ENCODE measurements at regions not wholly inside any gene's neighbourhood (a gene's known extent, or its start where the extent isn't known, plus 50 kb on each side); places are given as distances from the start of the nearest gene placed in this dataset.

DNA sequence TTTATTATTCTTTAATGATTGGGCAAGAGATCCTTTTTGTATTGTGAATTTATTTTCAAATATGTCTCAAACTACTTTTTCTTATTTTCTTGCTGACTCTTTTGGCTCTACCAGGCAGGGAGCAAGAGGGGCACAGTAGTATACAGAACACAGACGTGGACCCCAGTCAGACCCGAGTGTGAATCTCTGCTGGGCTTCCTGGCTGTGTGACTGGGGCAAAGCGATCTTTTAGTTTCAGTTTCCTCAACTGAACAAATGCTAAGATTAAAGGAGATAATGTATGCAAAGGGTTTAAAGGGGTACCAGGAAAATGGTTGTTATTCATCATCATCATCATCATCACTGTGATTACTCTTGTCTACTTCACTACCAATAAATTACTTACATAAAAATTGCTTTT lies 317.5 kb downstream of the HIVEP2 start:
- TF ChIP-seq, protein P1, sequence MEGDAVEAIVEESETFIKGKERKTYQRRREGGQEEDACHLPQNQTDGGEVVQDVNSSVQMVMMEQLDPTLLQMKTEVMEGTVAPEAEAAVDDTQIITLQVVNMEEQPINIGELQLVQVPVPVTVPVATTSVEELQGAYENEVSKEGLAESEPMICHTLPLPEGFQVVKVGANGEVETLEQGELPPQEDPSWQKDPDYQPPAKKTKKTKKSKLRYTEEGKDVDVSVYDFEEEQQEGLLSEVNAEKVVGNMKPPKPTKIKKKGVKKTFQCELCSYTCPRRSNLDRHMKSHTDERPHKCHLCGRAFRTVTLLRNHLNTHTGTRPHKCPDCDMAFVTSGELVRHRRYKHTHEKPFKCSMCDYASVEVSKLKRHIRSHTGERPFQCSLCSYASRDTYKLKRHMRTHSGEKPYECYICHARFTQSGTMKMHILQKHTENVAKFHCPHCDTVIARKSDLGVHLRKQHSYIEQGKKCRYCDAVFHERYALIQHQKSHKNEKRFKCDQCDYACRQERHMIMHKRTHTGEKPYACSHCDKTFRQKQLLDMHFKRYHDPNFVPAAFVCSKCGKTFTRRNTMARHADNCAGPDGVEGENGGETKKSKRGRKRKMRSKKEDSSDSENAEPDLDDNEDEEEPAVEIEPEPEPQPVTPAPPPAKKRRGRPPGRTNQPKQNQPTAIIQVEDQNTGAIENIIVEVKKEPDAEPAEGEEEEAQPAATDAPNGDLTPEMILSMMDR (tag by site-specific recombination; IDR thresholded peaks at IDR 0.05), result no peak
- TF ChIP-seq TCF7L2 (IDR thresholded peaks at IDR 0.05; ENCODE audit: borderline replicate concordance, low read depth, low read length) (no peak), ZNF792 (tag by site-specific recombination; IDR thresholded peaks at IDR 0.05) (no peak), KLF10 (tag by site-specific recombination; IDR thresholded peaks at IDR 0.05) (no peak), ZNF202 (tag by site-specific recombination; IDR thresholded peaks at IDR 0.05; ENCODE audit: borderline replicate concordance) (no peak), ZSCAN23 (tag by site-specific recombination; IDR thresholded peaks at IDR 0.05) (no peak), ZNF654 (tag by site-specific recombination; IDR thresholded peaks at IDR 0.05; ENCODE audit: low read depth) (no peak), ZNF76 (tag by site-specific recombination; IDR thresholded peaks at IDR 0.05; ENCODE audit: borderline replicate concordance, low read depth) (no peak), ZNF530 (tag by site-specific recombination; IDR thresholded peaks at IDR 0.05; ENCODE audit: low read depth) (no peak)
- TF ChIP-seq, protein P2, sequence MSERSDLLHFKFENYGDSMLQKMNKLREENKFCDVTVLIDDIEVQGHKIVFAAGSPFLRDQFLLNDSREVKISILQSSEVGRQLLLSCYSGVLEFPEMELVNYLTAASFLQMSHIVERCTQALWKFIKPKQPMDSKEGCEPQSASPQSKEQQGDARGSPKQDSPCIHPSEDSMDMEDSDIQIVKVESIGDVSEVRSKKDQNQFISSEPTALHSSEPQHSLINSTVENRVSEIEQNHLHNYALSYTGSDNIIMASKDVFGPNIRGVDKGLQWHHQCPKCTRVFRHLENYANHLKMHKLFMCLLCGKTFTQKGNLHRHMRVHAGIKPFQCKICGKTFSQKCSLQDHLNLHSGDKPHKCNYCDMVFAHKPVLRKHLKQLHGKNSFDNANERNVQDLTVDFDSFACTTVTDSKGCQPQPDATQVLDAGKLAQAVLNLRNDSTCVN (tag by site-specific recombination; optimal IDR thresholded peaks at IDR 0.05), result no peak

Data from HEK293 (cell line).